ENCODE measurements at regions not wholly inside any gene's neighbourhood (a gene's known extent, or its start where the extent isn't known, plus 50 kb on each side); places are given as distances from the start of the nearest gene placed in this dataset.

DNA sequence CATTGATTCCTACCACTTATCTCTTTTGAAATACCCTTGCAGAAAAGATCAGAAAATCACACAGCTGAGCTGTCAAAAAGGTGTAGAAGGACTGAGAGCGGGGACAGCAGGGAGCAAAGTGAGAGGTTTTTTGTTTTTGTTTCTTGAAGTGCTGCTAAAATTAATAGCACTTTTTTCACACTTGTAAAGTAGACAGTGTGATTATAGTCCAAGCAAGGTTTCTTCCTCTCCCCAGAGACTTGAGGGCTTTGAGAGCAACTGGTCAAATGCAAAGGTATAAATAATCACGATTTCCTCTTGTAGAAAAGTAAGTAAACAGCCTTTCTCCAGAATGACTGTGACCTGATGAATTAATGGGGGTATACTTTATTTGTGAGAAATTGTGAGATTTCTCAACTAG, 326.9 kb downstream of the ZNF608 start:
- TF ChIP-seq, protein P1, sequence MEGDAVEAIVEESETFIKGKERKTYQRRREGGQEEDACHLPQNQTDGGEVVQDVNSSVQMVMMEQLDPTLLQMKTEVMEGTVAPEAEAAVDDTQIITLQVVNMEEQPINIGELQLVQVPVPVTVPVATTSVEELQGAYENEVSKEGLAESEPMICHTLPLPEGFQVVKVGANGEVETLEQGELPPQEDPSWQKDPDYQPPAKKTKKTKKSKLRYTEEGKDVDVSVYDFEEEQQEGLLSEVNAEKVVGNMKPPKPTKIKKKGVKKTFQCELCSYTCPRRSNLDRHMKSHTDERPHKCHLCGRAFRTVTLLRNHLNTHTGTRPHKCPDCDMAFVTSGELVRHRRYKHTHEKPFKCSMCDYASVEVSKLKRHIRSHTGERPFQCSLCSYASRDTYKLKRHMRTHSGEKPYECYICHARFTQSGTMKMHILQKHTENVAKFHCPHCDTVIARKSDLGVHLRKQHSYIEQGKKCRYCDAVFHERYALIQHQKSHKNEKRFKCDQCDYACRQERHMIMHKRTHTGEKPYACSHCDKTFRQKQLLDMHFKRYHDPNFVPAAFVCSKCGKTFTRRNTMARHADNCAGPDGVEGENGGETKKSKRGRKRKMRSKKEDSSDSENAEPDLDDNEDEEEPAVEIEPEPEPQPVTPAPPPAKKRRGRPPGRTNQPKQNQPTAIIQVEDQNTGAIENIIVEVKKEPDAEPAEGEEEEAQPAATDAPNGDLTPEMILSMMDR (optimal IDR thresholded peaks at IDR 0.05 in 1 of 3, IDR thresholded peaks at IDR 0.05 in 1 of 3, conservative IDR thresholded peaks at IDR 0.05 in 1 of 3; ENCODE audit: extremely low read depth in 1 of 3, insufficient read depth in 2 of 3, low read length in 3 of 3) = no peak
- TF ChIP-seq EZH2 (IDR thresholded peaks at IDR 0.05; ENCODE audit: low read length) = no peak

Measured in keratinocyte (primary cell).